Uterus (tissue), 2 donors: ENCODE measurements at regions not wholly inside any gene's neighbourhood (a gene's known extent, or its start where the extent isn't known, plus 50 kb on each side); places are given as distances from the start of the nearest gene placed in this dataset.

Source experiments
- CTCF ChIP-seq, 4 experiments: fragments of 200-600 bp in 2 of 4; fragments of 450-650 bp in 2 of 4; sonication (generic) in 2 of 4; IDR thresholded peaks; one replicate each; pipeline ENCODE4 v1.5.1; 2016 to 2019; ENCODE audit warnings: antibody characterized with exemption in 4 of 4, mild to moderate bottlenecking in 2 of 4, moderate library complexity in 1 of 4
- POLR2A ChIP-seq, 2 donors: fragments of 450-650 bp; IDR thresholded peaks; one replicate each; pipeline ENCODE4 v1.6.1; 2016; ENCODE audit warnings: antibody characterized with exemption in 2 of 2, mild to moderate bottlenecking in 1 of 2, moderate library complexity in 1 of 2

- no peak for TF ChIP-seq CTCF (IDR thresholded peaks at IDR 0.05)
- TF ChIP-seq POLR2A (IDR thresholded peaks at IDR 0.05): no peak
Observed at GRCh38 chr10:71015674-71016073, 127.3 kb upstream of the PCBD1 start.
